Panc1 (cell line): ENCODE measurements at regions not wholly inside any gene's neighbourhood (a gene's known extent, or its start where the extent isn't known, plus 50 kb on each side); places are given as distances from the start of the nearest gene placed in this dataset.

Experiments
- ATAC-seq: fragments of 200-7000 bp; cut with Tn5 transposase; 2 replicates; pipeline ENCODE4 v1.9.1; 2020; ENCODE audit warnings: mild to moderate bottlenecking, moderate library complexity
- BruUV-seq: library from RNA; stranded (reverse); fragments of 400-500 nt; replicated peaks from 2 replicates; lab custom pipeline; 2021; lab: Mats Ljungman, UMichigan
- CTCF ChIA-PET: fragments of 300-600 bp; sonication (Branson Sonifier 250); formaldehyde crosslinking; loops from one replicate; lab custom pipeline; 2022; ENCODE audit warnings: antibody characterized with exemption; lab: Charles Lee
- POLR2A ChIA-PET: fragments of 300-600 bp; sonication (Branson Sonifier 250); formaldehyde crosslinking; loops from one replicate; lab custom pipeline; 2022; ENCODE audit warnings: antibody characterized with exemption; lab: Charles Lee
- DNase-seq: peaks from one replicate; pipeline ENCODE4 v3.0.0-alpha.2; 2010; ENCODE audit warnings: low read depth, low spot score
- H3K27ac ChIP-seq: 2 replicates; pipeline ENCODE4 v1.5.1; 2011; ENCODE audit warnings: mild to moderate bottlenecking, low read length, inconsistent platforms
- H3K27me3 ChIP-seq: fragments of 200-500 bp; sonication (Bioruptor generic); 2 replicates; pipeline ENCODE4 v1.6.0; 2014; ENCODE audit warnings: low read length, inconsistent platforms; ENCODE audit not compliant: control insufficient read depth, insufficient read depth
- H3K36me3 ChIP-seq: fragments of 200-500 bp; sonication (Bioruptor generic); 2 replicates; pipeline ENCODE4 v1.5.1; 2014; ENCODE audit warnings: inconsistent platforms, mild to moderate bottlenecking, low read length, moderate library complexity; ENCODE audit not compliant: control insufficient read depth, insufficient read depth
- H3K4me1 ChIP-seq: 2 replicates; pipeline ENCODE4 v1.5.1; 2011; ENCODE audit warnings: inconsistent platforms, mild to moderate bottlenecking, low read length, moderate library complexity; ENCODE audit not compliant: control insufficient read depth, insufficient read depth
- H3K4me3 ChIP-seq, 2 experiments: 2 replicates each; pipeline ENCODE4 v1.5.1; 2011 to 2012; ENCODE audit warnings: low read depth in 2 of 2, low read length in 2 of 2, mild to moderate bottlenecking in 2 of 2, inconsistent platforms in 1 of 2, moderate library complexity in 1 of 2
- H3K9me3 ChIP-seq: fragments of 200-500 bp; sonication (Bioruptor generic); 2 replicates; pipeline ENCODE4 v1.5.1; 2014; ENCODE audit warnings: low read depth, mild to moderate bottlenecking, inconsistent platforms, low read length, moderate library complexity; ENCODE audit not compliant: control insufficient read depth, insufficient read depth
- CTCF ChIP-seq: fragments of 450-650 bp; IDR thresholded peaks from 2 replicates; pipeline ENCODE4 v1.5.1; 2017; ENCODE audit warnings: mild to moderate bottlenecking
- POLR2AphosphoS5 ChIP-seq: IDR thresholded peaks from 2 replicates; pipeline ENCODE4 v1.6.1; 2012; ENCODE audit warnings: mild to moderate bottlenecking, low read depth, low read length, moderate library complexity
- REST ChIP-seq, 2 experiments: IDR thresholded peaks; 2 replicates each; pipeline ENCODE4 v1.6.1; 2011 to 2012; ENCODE audit warnings: low read depth in 2 of 2, control low read depth in 1 of 2, low read length in 1 of 2, mild to moderate bottlenecking in 1 of 2, moderate library complexity in 1 of 2; ENCODE audit not compliant: insufficient read depth in 1 of 2
- SIN3A ChIP-seq: IDR thresholded peaks from 2 replicates; pipeline ENCODE4 v1.6.1; 2012; ENCODE audit warnings: low read depth, mild to moderate bottlenecking, low read length, moderate library complexity, borderline replicate concordance; ENCODE audit not compliant: insufficient read depth
- TCF7L2 ChIP-seq: IDR thresholded peaks from 2 replicates; pipeline ENCODE4 v1.6.1; 2011; ENCODE audit warnings: mild to moderate bottlenecking, low read depth, low read length, inconsistent platforms
- in situ Hi-C: cut with HindIII; loops from 2 replicates; pipeline ENCODE4 v1.10.0; 2016; ENCODE audit warnings: low sequenced_read_pairs, low pct_unique_long_range_greater_than_20kb
- intact Hi-C: fragments of 100-400 bp; cut with micrococcal nuclease; formaldehyde crosslinking; loops from one replicate; pipeline ENCODE4 v1.10.0; 2022; ENCODE audit not compliant: unreplicated experiment

GRCh38 chr10:7486528-7486927 is 75.7 kb upstream of the SFMBT2 start:
- TF ChIP-seq REST (IDR thresholded peaks at IDR 0.05; ENCODE audit: insufficient read depth in 1 of 2, low read depth in 2 of 2, low read length in 1 of 2) (no peak), SIN3A (no peak), POLR2AphosphoS5 (no peak), TCF7L2 (no peak), CTCF (no peak)
- ChIA-PET CTCF (no interaction called here), POLR2A (no interaction called here)
- in situ Hi-C loops (no loop called here), intact Hi-C loops (no loop called here)
- H3K4me3 ChIP-seq: no peak overlapping the region
- DNase-seq (no peak), ATAC-seq (no peak)
- no TSS peak for BruUV-seq
- H3K36me3 ChIP-seq: no peaks in the 10 kb centered on the region
- H3K4me1 ChIP-seq: no peaks in the 10 kb centered on the region
- H3K27ac ChIP-seq: no peak overlapping the region
- no peaks in the 10 kb centered on the region for H3K9me3 ChIP-seq
- H3K27me3 ChIP-seq: peaks cover 4% of the 10 kb centered on the region

- BruUV-seq: no TSS peak
- H3K9me3 ChIP-seq: no peaks in the 10 kb centered on the region
- H3K4me1 ChIP-seq: no peaks in the 10 kb centered on the region
- no peak for ATAC-seq
- POLR2A ChIA-PET: no interaction called here
- in situ Hi-C loops: no loop called here
- no peak for TF ChIP-seq REST (IDR thresholded peaks at IDR 0.05; ENCODE audit: insufficient read depth in 1 of 2, low read depth in 2 of 2, low read length in 1 of 2)
- no peak for TF ChIP-seq CTCF
- TF ChIP-seq POLR2AphosphoS5: no peak
- TF ChIP-seq SIN3A: no peak
- TF ChIP-seq TCF7L2: no peak
- no peak for DNase-seq
- H3K4me3 ChIP-seq: no peak overlapping the region
- CTCF ChIA-PET: no interaction called here
- peaks cover 4% of the 10 kb centered on the region for H3K27me3 ChIP-seq
- intact Hi-C loops: no loop called here
- no peak overlapping the region for H3K27ac ChIP-seq
- H3K36me3 ChIP-seq: no peaks in the 10 kb centered on the region
Observed at GRCh38 chr10:7485799-7486198, 75.0 kb upstream of the SFMBT2 start.
